Stimulated activated CD4-positive, alpha-beta T cell treated with anti-CD3 and anti-CD28 coated beads, Interleukin-1b, Interleukin-23, amount 100 ng/mL, for 24 hours (primary cell): ENCODE measurements at regions not wholly inside any gene's neighbourhood (a gene's known extent, or its start where the extent isn't known, plus 50 kb on each side); places are given as distances from the start of the nearest gene placed in this dataset.

Experiments
- DNase-seq, 4 experiments: peaks; one replicate each; pipeline ENCODE4 v3.0.0-alpha.2; 2020; ENCODE audit warnings: low read depth in 4 of 4, low spot score in 1 of 4

GRCh38 chr10:36182606-36183005 lies 540.5 kb upstream of the FZD8 start:
- no peak for DNase-seq

- DNase-seq = no peak
These were observed 540.1 kb upstream of the FZD8 start for GRCh38 chr10:36182179-36182566.

GRCh38 chr10:36181426-36182178 lies 539.5 kb upstream of the FZD8 start:
- no peak for DNase-seq

GRCh38 chr10:36178616-36179015 lies 536.5 kb upstream of the FZD8 start:
- no peak for DNase-seq

- no peak for DNase-seq
These were observed 535.0 kb upstream of the FZD8 start for GRCh38 chr10:36177071-36177470.

GRCh38 chr10:36175954-36176353 lies 533.9 kb upstream of the FZD8 start:
- DNase-seq = no peak

GRCh38 chr10:36173364-36173763 lies 531.3 kb upstream of the FZD8 start:
- DNase-seq = no peak

GRCh38 chr10:36171953-36172940 lies 530.2 kb upstream of the FZD8 start:
- no peak for DNase-seq

GRCh38 chr10:36171556-36171952 lies 529.5 kb upstream of the FZD8 start:
- DNase-seq = no peak

- DNase-seq = no peak
These were observed 528.9 kb upstream of the FZD8 start for GRCh38 chr10:36170943-36171501.

GRCh38 chr10:36170142-36170719 lies 528.1 kb upstream of the FZD8 start:
- DNase-seq = no peak

- DNase-seq = no peak
These were observed 526.7 kb upstream of the FZD8 start for GRCh38 chr10:36168777-36169176.

GRCh38 chr10:36164556-36165504 lies 522.7 kb upstream of the FZD8 start:
- DNase-seq = no peak

- DNase-seq = no peak
These were observed 521.7 kb upstream of the FZD8 start for GRCh38 chr10:36163827-36164226.

- no peak for DNase-seq
These were observed 515.4 kb upstream of the FZD8 start for GRCh38 chr10:36157486-36157885.

GRCh38 chr10:36148207-36148606 lies 506.1 kb upstream of the FZD8 start:
- no peak for DNase-seq

GRCh38 chr10:36147529-36147928 lies 505.4 kb upstream of the FZD8 start:
- no peak for DNase-seq

- no peak for DNase-seq
These were observed 499.9 kb upstream of the FZD8 start for GRCh38 chr10:36141856-36142560.

- no peak for DNase-seq
These were observed 487.0 kb upstream of the FZD8 start for GRCh38 chr10:36129051-36129450.

- no peak for DNase-seq
These were observed 484.0 kb upstream of the FZD8 start for GRCh38 chr10:36126076-36126475.
